Activated naive CD8-positive, alpha-beta T cell treated with anti-CD3 and anti-CD28 coated beads for 36 hours (primary cell): ENCODE measurements at regions not wholly inside any gene's neighbourhood (a gene's known extent, or its start where the extent isn't known, plus 50 kb on each side); places are given as distances from the start of the nearest gene placed in this dataset.

Source experiments
- DNase-seq: peaks from one replicate; pipeline ENCODE4 v3.0.0; 2021
- H3K27ac Mint-ChIP-seq: one replicate; pipeline ENCODE4 v1.8.0; 2022; ENCODE audit warnings: mild to moderate bottlenecking, moderate library complexity, mixed read lengths
- H3K27me3 Mint-ChIP-seq: one replicate; pipeline ENCODE4 v1.8.0; 2022; ENCODE audit warnings: mild to moderate bottlenecking, mixed read lengths
- H3K36me3 Mint-ChIP-seq: one replicate; pipeline ENCODE4 v1.8.0; 2021; ENCODE audit warnings: mild to moderate bottlenecking, mixed read lengths
- H3K4me1 Mint-ChIP-seq: one replicate; pipeline ENCODE4 v1.8.0; 2021; ENCODE audit warnings: mixed read lengths
- H3K4me3 Mint-ChIP-seq: one replicate; pipeline ENCODE4 v1.8.0; 2022; ENCODE audit warnings: mild to moderate bottlenecking, moderate library complexity, mixed read lengths
- H3K9me3 Mint-ChIP-seq: one replicate; pipeline ENCODE4 v1.8.0; 2022; ENCODE audit warnings: mixed read lengths

- no peak for DNase-seq
- H3K27ac Mint-ChIP-seq = no peak overlapping the region
- H3K9me3 Mint-ChIP-seq = peaks cover 2% of the 10 kb centered on the region
- no peak overlapping the region for H3K4me3 Mint-ChIP-seq
- H3K4me1 Mint-ChIP-seq = peaks cover 12% of the 10 kb centered on the region
- no peaks in the 10 kb centered on the region for H3K36me3 Mint-ChIP-seq
- H3K27me3 Mint-ChIP-seq = no peaks in the 10 kb centered on the region
Measured at GRCh38 chr2:8525582-8526402, 156.1 kb upstream of the ID2 start.

GRCh38 chr2:8526403-8526696 is 155.5 kb upstream of the ID2 start:
- DNase-seq = no peak
- no peaks in the 10 kb centered on the region for H3K36me3 Mint-ChIP-seq
- no peaks in the 10 kb centered on the region for H3K27me3 Mint-ChIP-seq
- H3K9me3 Mint-ChIP-seq = peaks cover 6% of the 10 kb centered on the region
- H3K27ac Mint-ChIP-seq = no peak overlapping the region
- no peak overlapping the region for H3K4me3 Mint-ChIP-seq
- peaks cover 11% of the 10 kb centered on the region for H3K4me1 Mint-ChIP-seq

- DNase-seq = no peak
- Mint-ChIP-seq H3K27ac (no peak overlapping the region), H3K4me3 (no peak overlapping the region), H3K4me1 (peaks cover 11% of the 10 kb centered on the region), H3K9me3 (peaks cover 6% of the 10 kb centered on the region), H3K36me3 (no peaks in the 10 kb centered on the region), H3K27me3 (no peaks in the 10 kb centered on the region)
Measured at GRCh38 chr2:8527031-8527430, 154.8 kb upstream of the ID2 start.

- Mint-ChIP-seq H3K9me3 (peaks cover 8% of the 10 kb centered on the region), H3K4me1 (peaks cover 7% of the 10 kb centered on the region), H3K27ac (no peak overlapping the region), H3K36me3 (no peaks in the 10 kb centered on the region), H3K27me3 (no peaks in the 10 kb centered on the region), H3K4me3 (no peak overlapping the region)
- no peak for DNase-seq
Measured at GRCh38 chr2:8527676-8528075, 154.2 kb upstream of the ID2 start.

GRCh38 chr2:8528863-8529262 is 153.0 kb upstream of the ID2 start:
- peaks cover 4% of the 10 kb centered on the region for H3K4me1 Mint-ChIP-seq
- peaks cover 11% of the 10 kb centered on the region for H3K9me3 Mint-ChIP-seq
- no peak overlapping the region for H3K4me3 Mint-ChIP-seq

DNA sequence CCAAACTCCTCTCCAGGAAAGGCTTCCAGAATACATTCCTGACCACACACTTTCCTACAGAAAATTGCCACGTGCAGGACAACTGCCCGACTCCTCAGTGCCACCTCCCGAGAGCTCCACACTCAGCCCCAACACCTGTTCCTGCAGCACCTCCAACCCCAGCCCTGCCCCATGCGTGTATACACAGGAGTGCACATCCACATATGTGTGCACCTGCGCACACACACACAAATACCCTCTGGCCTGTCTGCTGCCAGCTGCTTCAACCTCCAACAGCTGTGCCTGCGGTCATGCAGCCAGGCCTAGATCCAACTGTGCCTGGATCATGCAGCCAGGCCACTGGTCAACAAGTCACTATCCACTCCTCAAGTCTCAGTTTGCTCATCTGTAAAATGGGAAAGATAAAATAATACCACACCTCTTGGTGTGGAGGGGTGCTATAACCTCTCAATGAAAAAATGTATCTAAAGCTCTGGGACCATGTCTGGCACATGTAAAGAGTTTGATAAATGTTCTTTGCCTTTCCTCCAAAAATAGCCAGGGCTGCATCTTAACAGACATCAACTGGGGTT is 152.1 kb upstream of the ID2 start:
- Mint-ChIP-seq H3K4me1 (peaks cover 4% of the 10 kb centered on the region), H3K27ac (no peak overlapping the region), H3K36me3 (no peaks in the 10 kb centered on the region)

More at GRCh38 chr2:8528863-8529262, 153.0 kb upstream of the ID2 start:
- H3K27ac Mint-ChIP-seq = no peak overlapping the region
- H3K36me3 Mint-ChIP-seq = no peaks in the 10 kb centered on the region
- no peaks in the 10 kb centered on the region for H3K27me3 Mint-ChIP-seq
- no peak for DNase-seq

DNA sequence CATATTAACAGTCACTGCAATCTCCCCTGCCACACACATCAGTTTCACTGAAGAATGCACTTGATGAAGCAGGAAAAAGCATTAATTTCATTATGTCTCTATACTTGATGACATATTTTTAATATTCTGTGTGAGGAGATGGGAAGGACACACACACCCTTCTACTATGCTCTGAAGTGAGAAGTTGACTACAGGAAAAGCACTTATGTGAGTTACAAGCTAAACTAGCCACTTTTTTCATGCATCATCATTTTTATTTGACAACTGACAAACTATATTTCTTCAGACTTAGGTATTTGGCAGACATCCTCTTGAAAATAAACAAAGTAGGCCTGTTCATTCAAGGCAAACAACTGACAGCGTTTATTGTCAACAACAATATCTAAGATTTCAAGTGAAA is 150.4 kb upstream of the ID2 start:
- Mint-ChIP-seq H3K27me3 (no peaks in the 10 kb centered on the region), H3K9me3 (peaks cover 11% of the 10 kb centered on the region), H3K27ac (no peak overlapping the region), H3K36me3 (no peaks in the 10 kb centered on the region), H3K4me3 (no peak overlapping the region), H3K4me1 (peaks cover 8% of the 10 kb centered on the region)
- no peak for DNase-seq

More for the DNA sequence above, 152.1 kb upstream of the ID2 start:
- Mint-ChIP-seq H3K4me3 (no peak overlapping the region), H3K9me3 (peaks cover 11% of the 10 kb centered on the region), H3K27me3 (no peaks in the 10 kb centered on the region)
- no peak for DNase-seq

- no peak overlapping the region for H3K27ac Mint-ChIP-seq
- H3K27me3 Mint-ChIP-seq = no peaks in the 10 kb centered on the region
- H3K4me1 Mint-ChIP-seq = peaks cover 13% of the 10 kb centered on the region
- H3K36me3 Mint-ChIP-seq = no peaks in the 10 kb centered on the region
- H3K9me3 Mint-ChIP-seq = peaks cover 11% of the 10 kb centered on the region
- no peak for DNase-seq
- H3K4me3 Mint-ChIP-seq = no peak overlapping the region
Measured at GRCh38 chr2:8532438-8532837, 149.4 kb upstream of the ID2 start.

DNA sequence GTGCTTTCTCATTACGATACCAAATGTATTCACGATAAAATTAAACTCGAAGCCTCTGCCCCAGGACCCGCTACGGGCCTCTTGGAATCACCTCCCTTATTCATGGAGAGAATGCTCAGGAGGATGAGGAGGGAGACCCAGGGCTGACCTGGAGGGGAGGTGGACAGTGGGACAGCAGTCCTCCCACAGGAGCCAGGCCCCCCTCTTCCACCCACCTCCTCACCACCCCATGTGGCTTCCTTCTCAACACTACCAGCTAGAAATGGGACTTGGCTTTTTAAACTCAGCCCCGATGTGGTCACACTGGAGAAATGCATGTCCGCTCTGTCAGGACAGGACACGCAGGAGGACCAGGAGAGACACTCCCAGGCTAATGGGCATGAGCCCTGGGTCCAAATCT is 147.9 kb upstream of the ID2 start:
- no peak overlapping the region for H3K27ac Mint-ChIP-seq
- no peaks in the 10 kb centered on the region for H3K36me3 Mint-ChIP-seq
- H3K27me3 Mint-ChIP-seq = peaks cover 3% of the 10 kb centered on the region
- DNase-seq = no peak
- H3K4me3 Mint-ChIP-seq = no peak overlapping the region
- peaks cover 11% of the 10 kb centered on the region for H3K9me3 Mint-ChIP-seq
- peaks cover 17% of the 10 kb centered on the region for H3K4me1 Mint-ChIP-seq

DNA sequence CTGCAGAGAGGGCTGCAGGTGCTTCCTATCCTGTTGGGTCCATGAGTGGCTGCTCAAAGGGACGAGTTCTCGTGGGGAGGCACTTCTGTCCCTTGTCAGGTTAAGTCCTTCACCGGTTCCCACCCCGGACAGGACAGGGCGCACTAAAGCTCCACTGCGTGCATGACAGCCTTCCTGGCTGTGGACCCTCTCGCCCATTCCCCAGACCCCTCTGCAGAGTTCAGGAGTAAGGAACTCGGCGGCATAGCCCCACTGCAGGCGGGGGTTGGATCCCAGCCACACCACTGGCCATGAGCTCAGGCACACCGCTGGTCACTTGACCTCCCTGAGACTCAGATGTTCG is 147.5 kb upstream of the ID2 start:
- no peak for DNase-seq
- Mint-ChIP-seq H3K4me1 (peaks cover 17% of the 10 kb centered on the region), H3K36me3 (no peaks in the 10 kb centered on the region), H3K4me3 (no peak overlapping the region), H3K9me3 (peaks cover 11% of the 10 kb centered on the region), H3K27me3 (peaks cover 3% of the 10 kb centered on the region), H3K27ac (no peak overlapping the region)

GRCh38 chr2:8534729-8535468 is 147.0 kb upstream of the ID2 start:
- Mint-ChIP-seq H3K36me3 (no peaks in the 10 kb centered on the region), H3K4me3 (no peak overlapping the region), H3K9me3 (peaks cover 11% of the 10 kb centered on the region), H3K27ac (no peak overlapping the region), H3K4me1 (peaks cover 21% of the 10 kb centered on the region), H3K27me3 (peaks cover 5% of the 10 kb centered on the region)
- no peak for DNase-seq

- H3K27me3 Mint-ChIP-seq = peaks cover 7% of the 10 kb centered on the region
- peaks cover 11% of the 10 kb centered on the region for H3K9me3 Mint-ChIP-seq
- H3K36me3 Mint-ChIP-seq = no peaks in the 10 kb centered on the region
- H3K4me3 Mint-ChIP-seq = no peak overlapping the region
- H3K4me1 Mint-ChIP-seq = peaks cover 22% of the 10 kb centered on the region
- no peak overlapping the region for H3K27ac Mint-ChIP-seq
- no peak for DNase-seq
Measured at GRCh38 chr2:8535469-8535795, 146.4 kb upstream of the ID2 start.

GRCh38 chr2:8535821-8536685 is 145.8 kb upstream of the ID2 start:
- no peak for DNase-seq
- H3K36me3 Mint-ChIP-seq = no peaks in the 10 kb centered on the region
- H3K4me1 Mint-ChIP-seq = peaks cover 28% of the 10 kb centered on the region
- no peak overlapping the region for H3K27ac Mint-ChIP-seq
- no peak overlapping the region for H3K4me3 Mint-ChIP-seq
- H3K27me3 Mint-ChIP-seq = peaks cover 7% of the 10 kb centered on the region
- peaks cover 7% of the 10 kb centered on the region for H3K9me3 Mint-ChIP-seq

DNA sequence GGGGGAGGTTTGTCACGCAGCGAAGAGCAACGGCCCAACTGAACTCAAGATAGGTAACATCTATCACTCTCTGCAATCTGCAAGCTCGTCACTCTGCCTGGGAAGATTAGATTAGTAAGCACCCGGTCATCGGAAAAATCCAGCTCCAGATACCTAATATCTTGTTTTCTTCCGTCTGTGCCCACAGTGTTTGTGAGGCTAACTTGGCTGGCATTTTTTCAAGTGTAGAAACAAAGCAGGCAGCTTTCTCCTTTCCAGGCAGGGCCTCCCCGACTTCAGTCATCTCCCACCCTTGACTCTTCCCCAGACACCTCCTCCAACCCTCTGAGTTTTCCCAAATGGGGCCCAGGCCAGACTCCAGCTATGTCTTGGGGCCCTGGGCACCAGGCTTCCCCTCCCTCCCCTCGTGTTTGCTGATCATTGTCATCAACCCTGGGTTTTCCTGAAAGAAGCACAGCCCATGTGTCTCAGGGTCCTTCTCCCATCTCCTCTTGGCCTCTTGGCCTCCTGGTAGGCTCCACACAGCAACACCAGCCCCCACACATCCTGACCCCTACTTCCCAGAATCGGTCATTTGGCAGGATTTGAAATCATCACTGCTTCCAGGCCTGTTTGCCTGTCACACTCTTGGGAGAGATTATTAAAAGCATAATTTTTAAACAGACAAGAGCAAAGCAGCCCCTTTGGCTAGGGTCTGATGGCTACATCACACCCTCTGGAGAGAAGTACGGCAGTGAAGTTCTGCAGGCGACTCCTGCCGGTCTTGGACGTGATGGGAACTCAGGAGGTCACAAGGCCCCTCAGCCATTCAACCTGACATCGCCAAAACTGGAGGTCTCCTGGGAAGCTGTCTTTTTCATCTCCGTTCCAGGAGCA is 144.9 kb upstream of the ID2 start:
- Mint-ChIP-seq H3K36me3 (no peaks in the 10 kb centered on the region), H3K27me3 (peaks cover 7% of the 10 kb centered on the region), H3K4me3 (no peak overlapping the region), H3K4me1 (peaks cover 34% of the 10 kb centered on the region), H3K27ac (no peak overlapping the region), H3K9me3 (peaks cover 5% of the 10 kb centered on the region)
- DNase-seq = no peak
